C4-2B (cell line): ENCODE measurements at regions not wholly inside any gene's neighbourhood (a gene's known extent, or its start where the extent isn't known, plus 50 kb on each side); places are given as distances from the start of the nearest gene placed in this dataset.

Experiments used
- H3K27ac ChIP-seq: fragments of 450-650 bp; 2 replicates; pipeline ENCODE4 v1.5.1; 2017
- CTCF ChIP-seq: fragments of 450-650 bp; conservative IDR thresholded peaks from 2 replicates; pipeline ENCODE4 v1.5.1; 2017; ENCODE audit warnings: mild to moderate bottlenecking
- ZFX ChIP-seq: fragments of 450-650 bp; IDR thresholded peaks from 2 replicates; pipeline ENCODE4 v1.6.1; 2017

GRCh38 chr2:53366543-53366942, 401.1 kb upstream of the CHAC2 start:
- H3K27ac ChIP-seq: no peak overlapping the region
- TF ChIP-seq CTCF (no peak), ZFX (no peak)

GRCh38 chr2:53362934-53363333, 404.7 kb upstream of the CHAC2 start:
- no peak overlapping the region for H3K27ac ChIP-seq
- TF ChIP-seq ZFX (no peak), CTCF (no peak)

- TF ChIP-seq ZFX (no peak), CTCF (no peak)
- H3K27ac ChIP-seq: no peak overlapping the region
Observed at GRCh38 chr2:53356291-53356905, 411.2 kb upstream of the CHAC2 start.

GRCh38 chr2:53353135-53354114, 414.2 kb upstream of the CHAC2 start:
- TF ChIP-seq ZFX (no peak), CTCF (no peak)
- no peak overlapping the region for H3K27ac ChIP-seq

GRCh38 chr2:53347269-53347668, 420.3 kb upstream of the CHAC2 start:
- TF ChIP-seq ZFX: no peak
- TF ChIP-seq CTCF: no peak
- no peak overlapping the region for H3K27ac ChIP-seq

GRCh38 chr2:53342248-53342647, 425.4 kb upstream of the CHAC2 start:
- TF ChIP-seq CTCF: no peak
- no peak for TF ChIP-seq ZFX
- H3K27ac ChIP-seq: no peak overlapping the region

- TF ChIP-seq ZFX (no peak), CTCF (no peak)
- no peak overlapping the region for H3K27ac ChIP-seq
Observed at GRCh38 chr2:53334610-53335009, 433.0 kb upstream of the CHAC2 start.
